Osteoblast (primary cell): ENCODE measurements at regions not wholly inside any gene's neighbourhood (a gene's known extent, or its start where the extent isn't known, plus 50 kb on each side); places are given as distances from the start of the nearest gene placed in this dataset.

Experiments
- DNase-seq: peaks from one replicate; pipeline ENCODE4 v3.0.0; 2011; ENCODE audit warnings: low spot score, mixed read lengths; ENCODE audit not compliant: insufficient read length; ENCODE audit errors: missing footprints
- H2AFZ ChIP-seq: 2 replicates; pipeline ENCODE4 v1.6.0; 2011; ENCODE audit warnings: mild to moderate bottlenecking, low read length
- H3K27ac ChIP-seq: 2 replicates; pipeline ENCODE4 v1.5.1; 2011; ENCODE audit warnings: mild to moderate bottlenecking, low read depth, low read length, moderate library complexity
- H3K27me3 ChIP-seq: 2 replicates; pipeline ENCODE4 v1.6.0; 2012; ENCODE audit warnings: mild to moderate bottlenecking, control low read depth, inconsistent platforms, low read length, moderate library complexity; ENCODE audit not compliant: insufficient read depth
- H3K36me3 ChIP-seq: 2 replicates; pipeline ENCODE4 v1.5.1; 2011; ENCODE audit warnings: mild to moderate bottlenecking, low read length, control low read depth, moderate library complexity; ENCODE audit not compliant: insufficient read depth
- H3K4me1 ChIP-seq: 2 replicates; pipeline ENCODE4 v1.5.1; 2011; ENCODE audit warnings: mild to moderate bottlenecking, low read length, control low read depth, moderate library complexity; ENCODE audit not compliant: insufficient read depth
- H3K4me2 ChIP-seq: 2 replicates; pipeline ENCODE4 v1.6.0; 2011; ENCODE audit warnings: mild to moderate bottlenecking, low read length; ENCODE audit not compliant: insufficient read depth
- H3K4me3 ChIP-seq: fragments of 200-600 bp; sonication (generic); 3 replicates; pipeline ENCODE4 v1.5.1; 2012; ENCODE audit warnings: mild to moderate bottlenecking, low read length, inconsistent platforms; ENCODE audit not compliant: insufficient read depth
- H3K79me2 ChIP-seq: 2 replicates; pipeline ENCODE4 v1.6.0; 2012; ENCODE audit warnings: mild to moderate bottlenecking, low read length, control low read depth, inconsistent platforms; ENCODE audit not compliant: insufficient read depth
- H3K9me3 ChIP-seq: 2 replicates; pipeline ENCODE4 v1.5.1; 2011; ENCODE audit warnings: low read depth, low read length, control low read depth
- H4K20me1 ChIP-seq: 2 replicates; pipeline ENCODE4 v1.6.0; 2012; ENCODE audit warnings: mild to moderate bottlenecking, low read length, control low read depth; ENCODE audit not compliant: insufficient read depth
- CTCF ChIP-seq: IDR thresholded peaks from 2 replicates; pipeline ENCODE4 v1.5.1; 2011; ENCODE audit warnings: mild to moderate bottlenecking, low read depth, low read length, moderate library complexity; ENCODE audit errors: extremely low read depth

GRCh38 chr9:18190671-18191374, 283.1 kb upstream of the ADAMTSL1 start:
- Histone ChIP-seq H2AFZ (no peak overlapping the region), H3K4me3 (no peak overlapping the region), H3K79me2 (no peaks in the 10 kb centered on the region), H3K9me3 (no peaks in the 10 kb centered on the region), H3K4me2 (no peak overlapping the region), H3K36me3 (no peaks in the 10 kb centered on the region), H3K4me1 (no peaks in the 10 kb centered on the region), H3K27me3 (peaks cover 26% of the 10 kb centered on the region), H3K27ac (no peak overlapping the region), H4K20me1 (no peaks in the 10 kb centered on the region)
- no peak for TF ChIP-seq CTCF
- no peak for DNase-seq

DNA sequence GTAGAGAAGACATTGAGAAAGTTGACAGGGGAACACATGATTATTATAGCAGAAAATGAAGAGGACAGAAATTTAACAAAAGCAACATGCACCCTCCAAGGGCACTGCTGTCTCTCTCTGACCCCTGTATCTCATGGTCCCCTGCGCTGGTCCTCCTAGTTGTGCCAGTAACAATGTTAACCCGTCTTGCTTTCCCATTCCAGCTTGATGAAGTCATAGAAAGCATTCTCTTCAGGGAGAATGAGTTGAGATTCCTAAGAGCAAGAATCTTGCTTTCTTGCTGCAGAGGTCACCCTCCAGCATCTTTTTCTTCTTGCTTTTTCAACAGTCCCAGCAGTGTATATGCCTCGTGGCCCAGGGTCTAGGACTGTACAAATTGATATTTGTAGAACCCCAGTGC, 279.6 kb upstream of the ADAMTSL1 start:
- no peaks in the 10 kb centered on the region for H3K4me1 ChIP-seq
- no peak overlapping the region for H3K4me3 ChIP-seq
- H3K79me2 ChIP-seq, result no peaks in the 10 kb centered on the region
- H3K9me3 ChIP-seq, result no peaks in the 10 kb centered on the region
- no peaks in the 10 kb centered on the region for H4K20me1 ChIP-seq
- no peak for DNase-seq
- no peak for TF ChIP-seq CTCF
- no peak overlapping the region for H3K27ac ChIP-seq
- H3K36me3 ChIP-seq, result no peaks in the 10 kb centered on the region
- no peak overlapping the region for H2AFZ ChIP-seq
- H3K4me2 ChIP-seq, result no peak overlapping the region
- H3K27me3 ChIP-seq, result peaks cover 14% of the 10 kb centered on the region

- no peak overlapping the region for H2AFZ ChIP-seq
- no peak overlapping the region for H3K27ac ChIP-seq
- no peak for TF ChIP-seq CTCF
- H3K27me3 ChIP-seq, result peaks cover 18% of the 10 kb centered on the region
- no peak overlapping the region for H3K4me2 ChIP-seq
- no peaks in the 10 kb centered on the region for H3K36me3 ChIP-seq
- no peaks in the 10 kb centered on the region for H4K20me1 ChIP-seq
- H3K9me3 ChIP-seq, result no peaks in the 10 kb centered on the region
- no peak for DNase-seq
- H3K79me2 ChIP-seq, result no peaks in the 10 kb centered on the region
- no peaks in the 10 kb centered on the region for H3K4me1 ChIP-seq
- H3K4me3 ChIP-seq, result no peak overlapping the region
Measured at GRCh38 chr9:18195223-18195622, 278.7 kb upstream of the ADAMTSL1 start.

DNA sequence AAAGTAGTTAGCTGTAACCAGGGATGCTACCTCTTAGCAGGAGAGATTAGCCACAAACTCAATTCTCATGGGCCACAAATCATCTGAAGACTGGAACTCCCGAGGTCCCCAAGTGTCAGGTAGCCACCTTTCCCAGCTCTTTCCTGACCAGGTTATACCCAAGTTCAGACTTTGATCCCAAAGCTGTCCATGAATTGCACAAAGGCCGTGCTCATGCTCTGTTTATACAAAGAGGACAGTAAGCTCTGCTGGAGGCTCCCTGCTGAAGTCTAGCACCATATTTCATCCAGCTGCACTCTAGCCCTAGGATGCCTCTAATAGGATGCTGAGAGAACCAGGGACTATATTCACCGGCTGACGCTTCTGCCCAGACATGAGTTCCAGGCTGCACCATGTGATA, 271.0 kb upstream of the ADAMTSL1 start:
- no peak for TF ChIP-seq CTCF
- H3K36me3 ChIP-seq, result no peaks in the 10 kb centered on the region

More for the DNA sequence above, 271.0 kb upstream of the ADAMTSL1 start:
- H3K4me2 ChIP-seq, result no peak overlapping the region
- H2AFZ ChIP-seq, result no peak overlapping the region
- no peak overlapping the region for H3K4me3 ChIP-seq
- DNase-seq, result no peak
- no peaks in the 10 kb centered on the region for H3K79me2 ChIP-seq
- peaks cover 30% of the 10 kb centered on the region for H3K27me3 ChIP-seq
- H3K27ac ChIP-seq, result no peak overlapping the region
- no peaks in the 10 kb centered on the region for H4K20me1 ChIP-seq
- H3K4me1 ChIP-seq, result no peaks in the 10 kb centered on the region
- no peaks in the 10 kb centered on the region for H3K9me3 ChIP-seq
